ENCODE measurements at regions not wholly inside any gene's neighbourhood (a gene's known extent, or its start where the extent isn't known, plus 50 kb on each side); places are given as distances from the start of the nearest gene placed in this dataset.

GRCh38 chr7:22574754-22575520 is 74.9 kb upstream of the STEAP1B start:
- ATAC-seq (no peak), DNase-seq (no peak)
- H3K4me1 ChIP-seq: peaks cover 15 to 18% of the 10 kb centered on the region in 2 donors
- H3K27me3 ChIP-seq: no peaks in the 10 kb centered on the region
- intact Hi-C loops (cut with DNase I; ENCODE audit: low total_unique reads): no loop called here
- H3K4me3 ChIP-seq: no peak overlapping the region
- in situ Hi-C loops (cut with MboI; ENCODE audit: low sequenced_read_pairs in 4 of 4): no loop called here
- TF ChIP-seq POLR2A (IDR thresholded peaks at IDR 0.05) (no peak), CTCF (IDR thresholded peaks at IDR 0.05 in 4 of 5, conservative IDR thresholded peaks at IDR 0.05 in 1 of 5) (no peak)
- no peaks in the 10 kb centered on the region for H3K36me3 ChIP-seq
- H3K9me3 ChIP-seq: no peaks in the 10 kb centered on the region
- no peak overlapping the region for H3K27ac ChIP-seq

GRCh38 chr7:22572937-22573336 is 72.9 kb upstream of the STEAP1B start:
- ATAC-seq: no peak
- no peaks in the 10 kb centered on the region for H3K27me3 ChIP-seq
- no peaks in the 10 kb centered on the region for H3K9me3 ChIP-seq
- H3K36me3 ChIP-seq: no peaks in the 10 kb centered on the region
- in situ Hi-C loops (cut with MboI; ENCODE audit: low sequenced_read_pairs in 4 of 4) (no loop called here), intact Hi-C loops (cut with DNase I; ENCODE audit: low total_unique reads) (no loop called here)
- H3K4me1 ChIP-seq: peaks cover 9 to 12% of the 10 kb centered on the region in 2 donors
- no peak overlapping the region for H3K27ac ChIP-seq
- H3K4me3 ChIP-seq: no peak overlapping the region
- TF ChIP-seq POLR2A (IDR thresholded peaks at IDR 0.05): no peak
- DNase-seq: no peak

- Histone ChIP-seq H3K9me3 (no peaks in the 10 kb centered on the region), H3K36me3 (no peaks in the 10 kb centered on the region), H3K27ac (no peak overlapping the region), H3K4me1 (peaks cover 4 to 7% of the 10 kb centered on the region in 2 donors), H3K27me3 (no peaks in the 10 kb centered on the region), H3K4me3 (no peak overlapping the region)
- ATAC-seq: no peak
- TF ChIP-seq POLR2A (IDR thresholded peaks at IDR 0.05) (no peak), CTCF (IDR thresholded peaks at IDR 0.05 in 4 of 5, conservative IDR thresholded peaks at IDR 0.05 in 1 of 5) (no peak)
- no peak for DNase-seq
- in situ Hi-C loops (cut with MboI; ENCODE audit: low sequenced_read_pairs in 4 of 4): no loop called here
- intact Hi-C loops (cut with DNase I; ENCODE audit: low total_unique reads): no loop called here
These were observed 72.3 kb upstream of the STEAP1B start for GRCh38 chr7:22572292-22572691.

GRCh38 chr7:22571766-22572165 is 71.8 kb upstream of the STEAP1B start:
- Histone ChIP-seq H3K27me3 (no peaks in the 10 kb centered on the region), H3K9me3 (no peaks in the 10 kb centered on the region), H3K4me1 (peaks cover 0 to 2% of the 10 kb centered on the region in 2 donors), H3K4me3 (no peak overlapping the region), H3K36me3 (no peaks in the 10 kb centered on the region), H3K27ac (no peak overlapping the region)
- no peak for TF ChIP-seq CTCF (IDR thresholded peaks at IDR 0.05 in 4 of 5, conservative IDR thresholded peaks at IDR 0.05 in 1 of 5)
- no peak for TF ChIP-seq POLR2A (IDR thresholded peaks at IDR 0.05)
- ATAC-seq (no peak), DNase-seq (no peak)
- in situ Hi-C loops (cut with MboI; ENCODE audit: low sequenced_read_pairs in 4 of 4) (no loop called here), intact Hi-C loops (cut with DNase I; ENCODE audit: low total_unique reads) (no loop called here)

- TF ChIP-seq POLR2A (IDR thresholded peaks at IDR 0.05) (no peak), CTCF (IDR thresholded peaks at IDR 0.05 in 4 of 5, conservative IDR thresholded peaks at IDR 0.05 in 1 of 5) (no peak)
- intact Hi-C loops (cut with DNase I; ENCODE audit: low total_unique reads) (no loop called here), in situ Hi-C loops (cut with MboI; ENCODE audit: low sequenced_read_pairs in 4 of 4) (loop anchor here in 2 of 4 donors (5.0 to 10.0 kb wide), 2 partner anchors 155 to 483 kb away; partner anchors contain the start of gene IL6 (in 1 of the 2))
- no peaks in the 10 kb centered on the region for H3K9me3 ChIP-seq
- H3K4me3 ChIP-seq: no peak overlapping the region
- H3K27me3 ChIP-seq: no peaks in the 10 kb centered on the region
- peaks cover 5 to 8% of the 10 kb centered on the region in 2 donors for H3K4me1 ChIP-seq
- ATAC-seq: no peak
- H3K36me3 ChIP-seq: no peaks in the 10 kb centered on the region
- DNase-seq: no peak
- no peak overlapping the region for H3K27ac ChIP-seq
These were observed 69.8 kb upstream of the STEAP1B start for GRCh38 chr7:22569586-22570321.

All from gastrocnemius medialis (tissue), 4 donors.